HCT116 (cell line): ENCODE measurements at regions not wholly inside any gene's neighbourhood (a gene's known extent, or its start where the extent isn't known, plus 50 kb on each side); places are given as distances from the start of the nearest gene placed in this dataset.

Experiments used
- ATF3 ChIP-seq: IDR thresholded peaks from 2 replicates; pipeline ENCODE4 v1.6.1; 2012
- CTCF ChIP-seq, 3 experiments: fragments of 200-600 bp in 1 of 3; sonication (generic) in 1 of 3; IDR thresholded peaks in 2 of 3; conservative IDR thresholded peaks in 1 of 3; 2 replicates each; pipeline ENCODE4 v1.5.1; 2012 to 2017; ENCODE audit warnings: low read depth in 2 of 3, low read length in 2 of 3, antibody characterized with exemption in 1 of 3, borderline replicate concordance in 1 of 3, control low read depth in 1 of 3, mild to moderate bottlenecking in 1 of 3, mixed read lengths in 1 of 3, mixed run types in 1 of 3, moderate library complexity in 1 of 3; ENCODE audit not compliant: insufficient read depth in 1 of 3
- MAX ChIP-seq: IDR thresholded peaks from 2 replicates; pipeline ENCODE4 v1.6.1; 2012
- POLR2A ChIP-seq: IDR thresholded peaks from 2 replicates; pipeline ENCODE4 v1.7.0; 2011; ENCODE audit warnings: borderline replicate concordance; ENCODE audit not compliant: insufficient read depth, insufficient read length; ENCODE audit errors: extremely low read depth
- POLR2AphosphoS5 ChIP-seq: IDR thresholded peaks from 2 replicates; pipeline ENCODE4 v1.6.1; 2011; ENCODE audit warnings: mild to moderate bottlenecking, low read depth, low read length, moderate library complexity
- REST ChIP-seq: IDR thresholded peaks from 2 replicates; pipeline ENCODE4 v1.6.1; 2012; ENCODE audit warnings: low read depth
- SIN3A ChIP-seq: IDR thresholded peaks from 2 replicates; pipeline ENCODE4 v1.6.1; 2012; ENCODE audit warnings: low read depth
- ZNF274 ChIP-seq: fragments of 200-500 bp; sonication (Bioruptor generic); IDR thresholded peaks from 2 replicates; pipeline ENCODE4 v1.6.1; 2014; ENCODE audit warnings: mild to moderate bottlenecking, low read depth, low read length, inconsistent platforms

GRCh38 chr6:26224940-26225847 lies 138.0 kb downstream of the HFE start:
- TF ChIP-seq CTCF (IDR thresholded peaks at IDR 0.05 in 2 of 3, conservative IDR thresholded peaks at IDR 0.05 in 1 of 3; ENCODE audit: borderline replicate concordance in 1 of 3, insufficient read depth in 1 of 3, low read depth in 2 of 3, low read length in 2 of 3) (no peak), SIN3A (no peak), REST (no peak), POLR2AphosphoS5 (peak; percentile 28; the same call in 1 of the 2 replicates), ZNF274 (no peak), POLR2A (no peak), ATF3 (no peak), MAX (no peak)
